HEK293 (cell line): ENCODE measurements at regions not wholly inside any gene's neighbourhood (a gene's known extent, or its start where the extent isn't known, plus 50 kb on each side); places are given as distances from the start of the nearest gene placed in this dataset.
"Not testable (repeated sequence)": the region's sequence is repeated elsewhere in the genome, so short reads cannot be mapped to it uniquely, and the experiment has no call there.

Experiments used
- GLI2 ChIP-seq: fragments of 450-650 bp; formaldehyde crosslinking; IDR thresholded peaks from 2 replicates; pipeline ENCODE4; 2017; ENCODE audit warnings: missing biosample characterization, missing genetic modification characterization, low read depth, borderline replicate concordance
- HOXA7 ChIP-seq: sonication (generic); formaldehyde crosslinking; IDR thresholded peaks from 2 replicates; pipeline ENCODE4 v1.8.1; 2022; ENCODE audit warnings: missing genetic modification reagents, borderline replicate concordance
- PRDM10 ChIP-seq: fragments of 450-650 bp; formaldehyde crosslinking; IDR thresholded peaks from 2 replicates; pipeline ENCODE4 v1.5.1; 2016; ENCODE audit warnings: missing biosample characterization, missing genetic modification characterization
- SETDB1 ChIP-seq: IDR thresholded peaks from one replicate; pipeline ENCODE4 v1.6.1; 2017; ENCODE audit warnings: mild to moderate bottlenecking, low read length, moderate library complexity, mixed read lengths; ENCODE audit not compliant: insufficient read length
- ZNF121 ChIP-seq: fragments of 450-650 bp; formaldehyde crosslinking; IDR thresholded peaks from 2 replicates; pipeline ENCODE4 v1.5.1; 2016; ENCODE audit warnings: missing biosample characterization, missing genetic modification characterization
- ZNF416 ChIP-seq: fragments of 450-650 bp; formaldehyde crosslinking; IDR thresholded peaks from 2 replicates; pipeline ENCODE4 v1.5.1; 2016; ENCODE audit warnings: missing biosample characterization, missing genetic modification characterization
- ZNF449 ChIP-seq: fragments of 450-650 bp; formaldehyde crosslinking; IDR thresholded peaks from 2 replicates; pipeline ENCODE4 v1.5.1; 2017; ENCODE audit warnings: missing biosample characterization, mild to moderate bottlenecking, missing genetic modification characterization, moderate library complexity
- TF ChIP-seq, protein P1 (sequence below): fragments of 450-650 bp; formaldehyde crosslinking; IDR thresholded peaks from 2 replicates; pipeline ENCODE4 v1.5.1; 2016; ENCODE audit warnings: missing biosample characterization, missing genetic modification characterization
- TF ChIP-seq, protein P2 (sequence below): fragments of 450-650 bp; formaldehyde crosslinking; IDR thresholded peaks from 2 replicates; pipeline ENCODE4 v1.5.1; 2016; ENCODE audit warnings: missing biosample characterization, missing genetic modification characterization
- TF ChIP-seq, protein P3 (sequence below): fragments of 450-650 bp; formaldehyde crosslinking; optimal IDR thresholded peaks from 2 replicates; pipeline ENCODE3; 2016; ENCODE audit warnings: missing biosample characterization, mild to moderate bottlenecking, missing genetic modification characterization
- TF ChIP-seq, protein P4 (sequence below): fragments of 450-650 bp; formaldehyde crosslinking; conservative IDR thresholded peaks from 2 replicates; pipeline ENCODE4 v1.5.1; 2016; ENCODE audit warnings: low read depth, missing biosample characterization, missing genetic modification characterization

GRCh38 chr4:151526489-151526888 lies 117.5 kb downstream of the FHIP1A start:
- TF ChIP-seq, protein P1, sequence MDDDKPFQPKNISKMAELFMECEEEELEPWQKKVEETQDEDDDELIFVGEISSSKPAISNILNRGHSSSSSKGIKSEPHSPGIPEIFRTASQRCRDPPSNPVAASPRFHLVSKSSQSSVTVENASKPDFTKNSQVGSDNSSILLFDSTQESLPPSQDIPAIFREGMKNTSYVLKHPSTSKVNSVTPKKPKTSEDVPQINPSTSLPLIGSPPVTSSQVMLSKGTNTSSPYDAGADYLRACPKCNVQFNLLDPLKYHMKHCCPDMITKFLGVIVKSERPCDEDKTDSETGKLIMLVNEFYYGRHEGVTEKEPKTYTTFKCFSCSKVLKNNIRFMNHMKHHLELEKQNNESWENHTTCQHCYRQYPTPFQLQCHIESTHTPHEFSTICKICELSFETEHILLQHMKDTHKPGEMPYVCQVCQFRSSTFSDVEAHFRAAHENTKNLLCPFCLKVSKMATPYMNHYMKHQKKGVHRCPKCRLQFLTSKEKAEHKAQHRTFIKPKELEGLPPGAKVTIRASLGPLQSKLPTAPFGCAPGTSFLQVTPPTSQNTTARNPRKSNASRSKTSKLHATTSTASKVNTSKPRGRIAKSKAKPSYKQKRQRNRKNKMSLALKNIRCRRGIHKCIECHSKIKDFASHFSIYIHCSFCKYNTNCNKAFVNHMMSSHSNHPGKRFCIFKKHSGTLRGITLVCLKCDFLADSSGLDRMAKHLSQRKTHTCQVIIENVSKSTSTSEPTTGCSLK, result not testable (repeated sequence)
- not testable (repeated sequence) for TF ChIP-seq ZNF416 (tag by site-specific recombination); ZNF121 (tag by site-specific recombination); PRDM10 (tag by site-specific recombination); GLI2 (tag by site-specific recombination); HOXA7; ZNF449; SETDB1
- TF ChIP-seq, protein P2, sequence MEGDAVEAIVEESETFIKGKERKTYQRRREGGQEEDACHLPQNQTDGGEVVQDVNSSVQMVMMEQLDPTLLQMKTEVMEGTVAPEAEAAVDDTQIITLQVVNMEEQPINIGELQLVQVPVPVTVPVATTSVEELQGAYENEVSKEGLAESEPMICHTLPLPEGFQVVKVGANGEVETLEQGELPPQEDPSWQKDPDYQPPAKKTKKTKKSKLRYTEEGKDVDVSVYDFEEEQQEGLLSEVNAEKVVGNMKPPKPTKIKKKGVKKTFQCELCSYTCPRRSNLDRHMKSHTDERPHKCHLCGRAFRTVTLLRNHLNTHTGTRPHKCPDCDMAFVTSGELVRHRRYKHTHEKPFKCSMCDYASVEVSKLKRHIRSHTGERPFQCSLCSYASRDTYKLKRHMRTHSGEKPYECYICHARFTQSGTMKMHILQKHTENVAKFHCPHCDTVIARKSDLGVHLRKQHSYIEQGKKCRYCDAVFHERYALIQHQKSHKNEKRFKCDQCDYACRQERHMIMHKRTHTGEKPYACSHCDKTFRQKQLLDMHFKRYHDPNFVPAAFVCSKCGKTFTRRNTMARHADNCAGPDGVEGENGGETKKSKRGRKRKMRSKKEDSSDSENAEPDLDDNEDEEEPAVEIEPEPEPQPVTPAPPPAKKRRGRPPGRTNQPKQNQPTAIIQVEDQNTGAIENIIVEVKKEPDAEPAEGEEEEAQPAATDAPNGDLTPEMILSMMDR (tag by site-specific recombination), result not testable (repeated sequence)
- TF ChIP-seq, protein P3, sequence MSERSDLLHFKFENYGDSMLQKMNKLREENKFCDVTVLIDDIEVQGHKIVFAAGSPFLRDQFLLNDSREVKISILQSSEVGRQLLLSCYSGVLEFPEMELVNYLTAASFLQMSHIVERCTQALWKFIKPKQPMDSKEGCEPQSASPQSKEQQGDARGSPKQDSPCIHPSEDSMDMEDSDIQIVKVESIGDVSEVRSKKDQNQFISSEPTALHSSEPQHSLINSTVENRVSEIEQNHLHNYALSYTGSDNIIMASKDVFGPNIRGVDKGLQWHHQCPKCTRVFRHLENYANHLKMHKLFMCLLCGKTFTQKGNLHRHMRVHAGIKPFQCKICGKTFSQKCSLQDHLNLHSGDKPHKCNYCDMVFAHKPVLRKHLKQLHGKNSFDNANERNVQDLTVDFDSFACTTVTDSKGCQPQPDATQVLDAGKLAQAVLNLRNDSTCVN (tag by site-specific recombination), result not testable (repeated sequence)
- TF ChIP-seq, protein P4, sequence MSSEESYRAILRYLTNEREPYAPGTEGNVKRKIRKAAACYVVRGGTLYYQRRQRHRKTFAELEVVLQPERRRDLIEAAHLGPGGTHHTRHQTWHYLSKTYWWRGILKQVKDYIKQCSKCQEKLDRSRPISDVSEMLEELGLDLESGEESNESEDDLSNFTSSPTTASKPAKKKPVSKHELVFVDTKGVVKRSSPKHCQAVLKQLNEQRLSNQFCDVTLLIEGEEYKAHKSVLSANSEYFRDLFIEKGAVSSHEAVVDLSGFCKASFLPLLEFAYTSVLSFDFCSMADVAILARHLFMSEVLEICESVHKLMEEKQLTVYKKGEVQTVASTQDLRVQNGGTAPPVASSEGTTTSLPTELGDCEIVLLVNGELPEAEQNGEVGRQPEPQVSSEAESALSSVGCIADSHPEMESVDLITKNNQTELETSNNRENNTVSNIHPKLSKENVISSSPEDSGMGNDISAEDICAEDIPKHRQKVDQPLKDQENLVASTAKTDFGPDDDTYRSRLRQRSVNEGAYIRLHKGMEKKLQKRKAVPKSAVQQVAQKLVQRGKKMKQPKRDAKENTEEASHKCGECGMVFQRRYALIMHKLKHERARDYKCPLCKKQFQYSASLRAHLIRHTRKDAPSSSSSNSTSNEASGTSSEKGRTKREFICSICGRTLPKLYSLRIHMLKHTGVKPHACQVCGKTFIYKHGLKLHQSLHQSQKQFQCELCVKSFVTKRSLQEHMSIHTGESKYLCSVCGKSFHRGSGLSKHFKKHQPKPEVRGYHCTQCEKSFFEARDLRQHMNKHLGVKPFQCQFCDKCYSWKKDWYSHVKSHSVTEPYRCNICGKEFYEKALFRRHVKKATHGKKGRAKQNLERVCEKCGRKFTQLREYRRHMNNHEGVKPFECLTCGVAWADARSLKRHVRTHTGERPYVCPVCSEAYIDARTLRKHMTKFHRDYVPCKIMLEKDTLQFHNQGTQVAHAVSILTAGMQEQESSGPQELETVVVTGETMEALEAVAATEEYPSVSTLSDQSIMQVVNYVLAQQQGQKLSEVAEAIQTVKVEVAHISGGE (tag by site-specific recombination), result not testable (repeated sequence)
